ENCODE measurements at regions not wholly inside any gene's neighbourhood (a gene's known extent, or its start where the extent isn't known, plus 50 kb on each side); places are given as distances from the start of the nearest gene placed in this dataset.

GRCh38 chr4:159652871-159653270, 550.0 kb downstream of the RAPGEF2 start:
- H3K27me3 ChIP-seq (ENCODE audit: insufficient read depth, low read length), result no peaks in the 10 kb centered on the region
- ATAC-seq (no peak), DNase-seq (ENCODE audit: low read depth, low spot score) (no peak)
- no peaks in the 10 kb centered on the region for H3K9me2 ChIP-seq (ENCODE audit: insufficient read depth)
- TF ChIP-seq SP1 (IDR thresholded peaks at IDR 0.05; ENCODE audit: low read depth) (no peak), SIN3A (IDR thresholded peaks at IDR 0.05; ENCODE audit: low read depth) (no peak), CTCF (IDR thresholded peaks at IDR 0.05 in 2 of 3, conservative IDR thresholded peaks at IDR 0.05 in 1 of 3; ENCODE audit: borderline replicate concordance in 1 of 3, insufficient read depth in 1 of 3, low read depth in 2 of 3, low read length in 2 of 3) (no peak), EZH2 (IDR thresholded peaks at IDR 0.05) (no peak), CBX3 (IDR thresholded peaks at IDR 0.05; ENCODE audit: low read depth) (no peak), POLR2A (IDR thresholded peaks at IDR 0.05; ENCODE audit: borderline replicate concordance, extremely low read depth, insufficient read depth, insufficient read length) (no peak), MAX (IDR thresholded peaks at IDR 0.05) (no peak), CEBPB (IDR thresholded peaks at IDR 0.05; ENCODE audit: low read depth) (no peak), TCF7L2 (IDR thresholded peaks at IDR 0.05; ENCODE audit: borderline replicate concordance, extremely low read depth, insufficient read depth, insufficient read length) (no peak), YY1 (IDR thresholded peaks at IDR 0.05; ENCODE audit: extremely low read depth, insufficient replicate concordance, low read depth, low read length) (no peak)
- TF ChIP-seq, protein P1, sequence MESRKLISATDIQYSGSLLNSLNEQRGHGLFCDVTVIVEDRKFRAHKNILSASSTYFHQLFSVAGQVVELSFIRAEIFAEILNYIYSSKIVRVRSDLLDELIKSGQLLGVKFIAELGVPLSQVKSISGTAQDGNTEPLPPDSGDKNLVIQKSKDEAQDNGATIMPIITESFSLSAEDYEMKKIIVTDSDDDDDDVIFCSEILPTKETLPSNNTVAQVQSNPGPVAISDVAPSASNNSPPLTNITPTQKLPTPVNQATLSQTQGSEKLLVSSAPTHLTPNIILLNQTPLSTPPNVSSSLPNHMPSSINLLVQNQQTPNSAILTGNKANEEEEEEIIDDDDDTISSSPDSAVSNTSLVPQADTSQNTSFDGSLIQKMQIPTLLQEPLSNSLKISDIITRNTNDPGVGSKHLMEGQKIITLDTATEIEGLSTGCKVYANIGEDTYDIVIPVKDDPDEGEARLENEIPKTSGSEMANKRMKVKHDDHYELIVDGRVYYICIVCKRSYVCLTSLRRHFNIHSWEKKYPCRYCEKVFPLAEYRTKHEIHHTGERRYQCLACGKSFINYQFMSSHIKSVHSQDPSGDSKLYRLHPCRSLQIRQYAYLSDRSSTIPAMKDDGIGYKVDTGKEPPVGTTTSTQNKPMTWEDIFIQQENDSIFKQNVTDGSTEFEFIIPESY (IDR thresholded peaks at IDR 0.05; ENCODE audit: extremely low read depth, insufficient replicate concordance, low read length), result no peak
- no peaks in the 10 kb centered on the region for H3K9me3 ChIP-seq (ENCODE audit: control insufficient read depth in 1 of 2, insufficient read depth in 1 of 2, low read depth in 1 of 2, low read length in 2 of 2)
- ChIA-PET CTCF (no interaction called here), RAD21 (ENCODE audit: low non-redundant PET in 1 of 2, low total read pairs in 2 of 2, uncharacterized antibody in 2 of 2, unreplicated experiment in 2 of 2) (no interaction called here), POLR2A (no interaction called here)
- no TSS peak for BruUV-seq (replicated peaks)
- no peak overlapping the region for H3K27ac ChIP-seq (ENCODE audit: low read depth, low read length)
- H3K79me2 ChIP-seq (ENCODE audit: insufficient read depth, low read length), result no peaks in the 10 kb centered on the region
- H3K4me1 ChIP-seq (ENCODE audit: control insufficient read depth in 1 of 2, insufficient read depth in 2 of 2, low read length in 2 of 2), result 0 out of 4 replicates have a peak, but pooled peaks cover 0 to 6% of the 10 kb centered on the region in 2 experiments
- H3K4me2 ChIP-seq (ENCODE audit: low read length), result no peak overlapping the region
- no peak overlapping the region for H2AFZ ChIP-seq (ENCODE audit: low read depth, low read length, poor library complexity, severe bottlenecking)
- intact Hi-C loops (cut with micrococcal nuclease), result no loop called here
- no peaks in the 10 kb centered on the region for H3K36me3 ChIP-seq (ENCODE audit: control insufficient read depth in 1 of 2, insufficient read depth in 2 of 2, low read length in 2 of 2)
- no peaks in the 10 kb centered on the region for H4K20me1 ChIP-seq (ENCODE audit: insufficient read depth)
- no peak overlapping the region for H3K4me3 ChIP-seq (replicated peaks in 1 of 2; ENCODE audit: low read depth in 1 of 2, low read length in 2 of 2)
- H3K9ac ChIP-seq (ENCODE audit: low read length), result no peak overlapping the region

Data from HCT116 (cell line).